MV-4-11 (cell line): ENCODE measurements at regions not wholly inside any gene's neighbourhood (a gene's known extent, or its start where the extent isn't known, plus 50 kb on each side); places are given as distances from the start of the nearest gene placed in this dataset.
"Not testable (repeated sequence)": the region's sequence is repeated elsewhere in the genome, so short reads cannot be mapped to it uniquely, and the experiment has no call there.

Experiments
- DNase-seq: peaks from one replicate; lab custom pipeline; 2025; lab: John Stamatoyannopoulos, UW

- DNase-seq = no peak
Measured at GRCh38 chr2:220560192-220560591, 932.8 kb downstream of the SLC4A3 start.

GRCh38 chr2:220562375-220563140 is 935.1 kb downstream of the SLC4A3 start:
- no peak for DNase-seq

- DNase-seq = no peak
Measured at GRCh38 chr2:220568296-220568695, 940.9 kb downstream of the SLC4A3 start.

GRCh38 chr2:220569112-220569897 is 941.9 kb downstream of the SLC4A3 start:
- no peak for DNase-seq

- no peak for DNase-seq
Measured at GRCh38 chr2:220572385-220572784, 945.0 kb downstream of the SLC4A3 start.

GRCh38 chr2:220574038-220574437 is 946.6 kb downstream of the SLC4A3 start:
- DNase-seq = peak; percentile 36

- no peak for DNase-seq
Measured at GRCh38 chr2:220575963-220576362, 948.5 kb downstream of the SLC4A3 start.

GRCh38 chr2:220579452-220579851 is 952.0 kb downstream of the SLC4A3 start:
- no peak for DNase-seq

GRCh38 chr2:220580113-220580512 is 952.7 kb downstream of the SLC4A3 start:
- DNase-seq = no peak

GRCh38 chr2:220583725-220584124 is 956.3 kb downstream of the SLC4A3 start:
- no peak for DNase-seq

- no peak for DNase-seq
Measured at GRCh38 chr2:220585241-220585640, 957.8 kb downstream of the SLC4A3 start.

GRCh38 chr2:220586980-220587530 is 959.6 kb downstream of the SLC4A3 start:
- DNase-seq = no peak

GRCh38 chr2:220588148-220588547 is 960.7 kb downstream of the SLC4A3 start:
- no peak for DNase-seq

GRCh38 chr2:220590476-220590875 is 963.0 kb downstream of the SLC4A3 start:
- DNase-seq = no peak

GRCh38 chr2:220593526-220593925 is 966.1 kb downstream of the SLC4A3 start:
- DNase-seq = no peak

GRCh38 chr2:220601674-220602073 is 970.4 kb downstream of the EPHA4 start:
- no peak for DNase-seq

GRCh38 chr2:220613004-220613403 is 959.1 kb downstream of the EPHA4 start:
- not testable (repeated sequence) for DNase-seq

GRCh38 chr2:220614064-220614463 is 958.0 kb downstream of the EPHA4 start:
- no peak for DNase-seq

GRCh38 chr2:220619525-220620220 is 952.4 kb downstream of the EPHA4 start:
- DNase-seq = no peak

- DNase-seq = no peak
Measured at GRCh38 chr2:220626603-220627002, 945.5 kb downstream of the EPHA4 start.

- DNase-seq = no peak
Measured at GRCh38 chr2:220628252-220628651, 943.9 kb downstream of the EPHA4 start.

- DNase-seq = no peak
Measured at GRCh38 chr2:220641137-220641536, 931.0 kb downstream of the EPHA4 start.
